ENCODE measurements at regions not wholly inside any gene's neighbourhood (a gene's known extent, or its start where the extent isn't known, plus 50 kb on each side); places are given as distances from the start of the nearest gene placed in this dataset.

- intact Hi-C loops (cut with DNase I; ENCODE audit: low total_unique reads) (no loop called here), in situ Hi-C loops (cut with MboI; ENCODE audit: low pct_ligation_motif_present in 1 of 4, low pct_unique_long_range_greater_than_20kb in 1 of 4, low sequenced_read_pairs in 3 of 4) (no loop called here)
- 77 to 91% methylated on average over 4 of the region's 4 CpGs for WGBS, 2 donors (ENCODE audit: low coverage in 1 of 2)
- no peak for DNase-seq
- no peak overlapping the region for H3K4me3 ChIP-seq
- H3K27ac ChIP-seq: no peak overlapping the region
- H3K36me3 ChIP-seq: no peaks in the 10 kb centered on the region
- TF ChIP-seq EP300 (IDR thresholded peaks at IDR 0.05; ENCODE audit: low read depth): no peak
- H3K27me3 ChIP-seq: no peaks in the 10 kb centered on the region
- no peaks in the 10 kb centered on the region for H3K9me3 ChIP-seq
- H3K4me1 ChIP-seq: peaks cover 0 to 3% (median 0%) of the 10 kb centered on the region in 4 donors
These were observed 165.3 kb downstream of the RNF152 start for GRCh38 chr18:61727241-61728193.

GRCh38 chr18:61724532-61724931 is 168.3 kb downstream of the RNF152 start:
- no peak overlapping the region for H3K27ac ChIP-seq
- WGBS, 2 donors (ENCODE audit: low coverage in 1 of 2): 85 to 92% methylated on average over 8 of the region's 8 CpGs
- in situ Hi-C loops (cut with MboI; ENCODE audit: low pct_ligation_motif_present in 1 of 4, low pct_unique_long_range_greater_than_20kb in 1 of 4, low sequenced_read_pairs in 3 of 4): no loop called here
- no peak overlapping the region for H3K4me3 ChIP-seq
- no peak for TF ChIP-seq CTCF (IDR thresholded peaks at IDR 0.05)
- no peak for TF ChIP-seq POLR2A (IDR thresholded peaks at IDR 0.05)
- no peak for TF ChIP-seq EP300 (IDR thresholded peaks at IDR 0.05; ENCODE audit: low read depth)
- TF ChIP-seq POLR2AphosphoS5 (IDR thresholded peaks at IDR 0.05): no peak
- DNase-seq: no peak
- no peaks in the 10 kb centered on the region for H3K4me1 ChIP-seq
- intact Hi-C loops (cut with DNase I; ENCODE audit: low total_unique reads): no loop called here
- H3K9me3 ChIP-seq: no peaks in the 10 kb centered on the region
- no peaks in the 10 kb centered on the region for H3K27me3 ChIP-seq
- no peaks in the 10 kb centered on the region for H3K36me3 ChIP-seq

DNA sequence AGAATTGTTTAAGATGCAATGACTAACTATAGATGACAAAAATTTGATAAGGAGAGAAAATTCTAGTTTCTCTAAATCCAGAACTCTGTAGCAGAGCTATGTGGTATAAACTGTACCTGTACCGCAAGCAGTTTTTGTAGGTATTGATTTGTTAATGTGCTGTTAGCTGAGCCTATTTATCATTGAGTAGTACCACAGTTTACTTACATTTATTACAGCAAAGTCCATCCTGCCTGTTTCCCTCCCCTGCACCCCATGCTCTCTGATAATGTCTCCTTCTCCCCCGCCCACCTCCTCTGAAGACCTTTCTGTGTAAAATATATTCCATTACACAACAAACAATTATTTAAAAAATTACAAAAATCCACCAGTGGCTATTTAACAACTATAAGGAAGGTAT is 170.6 kb downstream of the RNF152 start:
- 92 to 94% methylated on average over 2 of the region's 2 CpGs for WGBS, 2 donors (ENCODE audit: low coverage in 1 of 2)
- no peak for TF ChIP-seq POLR2A (IDR thresholded peaks at IDR 0.05)
- no peak for TF ChIP-seq POLR2AphosphoS5 (IDR thresholded peaks at IDR 0.05)
- TF ChIP-seq EP300 (IDR thresholded peaks at IDR 0.05; ENCODE audit: low read depth): no peak
- Histone ChIP-seq H3K4me1 (no peaks in the 10 kb centered on the region), H3K36me3 (no peaks in the 10 kb centered on the region), H3K27me3 (no peaks in the 10 kb centered on the region), H3K4me3 (no peak overlapping the region), H3K9me3 (no peaks in the 10 kb centered on the region), H3K27ac (no peak overlapping the region)
- in situ Hi-C loops (cut with MboI; ENCODE audit: low pct_ligation_motif_present in 1 of 4, low pct_unique_long_range_greater_than_20kb in 1 of 4, low sequenced_read_pairs in 3 of 4) (no loop called here), intact Hi-C loops (cut with DNase I; ENCODE audit: low total_unique reads) (no loop called here)
- DNase-seq: no peak

GRCh38 chr18:61720496-61720895 is 172.3 kb downstream of the RNF152 start:
- no peaks in the 10 kb centered on the region for H3K27me3 ChIP-seq
- no peak overlapping the region for H3K4me3 ChIP-seq
- no peak for DNase-seq
- no peaks in the 10 kb centered on the region for H3K4me1 ChIP-seq
- no peaks in the 10 kb centered on the region for H3K9me3 ChIP-seq
- in situ Hi-C loops (cut with MboI; ENCODE audit: low pct_ligation_motif_present in 1 of 4, low pct_unique_long_range_greater_than_20kb in 1 of 4, low sequenced_read_pairs in 3 of 4): no loop called here
- WGBS, 2 donors (ENCODE audit: low coverage in 1 of 2): 51 to 58% methylated on average over 4 to 5 of the region's 5 CpGs
- no peak for TF ChIP-seq CTCF (IDR thresholded peaks at IDR 0.05)
- TF ChIP-seq POLR2A (IDR thresholded peaks at IDR 0.05): no peak
- no peak for TF ChIP-seq EP300 (IDR thresholded peaks at IDR 0.05; ENCODE audit: low read depth)
- TF ChIP-seq POLR2AphosphoS5 (IDR thresholded peaks at IDR 0.05): no peak
- no peaks in the 10 kb centered on the region for H3K36me3 ChIP-seq
- intact Hi-C loops (cut with DNase I; ENCODE audit: low total_unique reads): no loop called here
- no peak overlapping the region for H3K27ac ChIP-seq

DNA sequence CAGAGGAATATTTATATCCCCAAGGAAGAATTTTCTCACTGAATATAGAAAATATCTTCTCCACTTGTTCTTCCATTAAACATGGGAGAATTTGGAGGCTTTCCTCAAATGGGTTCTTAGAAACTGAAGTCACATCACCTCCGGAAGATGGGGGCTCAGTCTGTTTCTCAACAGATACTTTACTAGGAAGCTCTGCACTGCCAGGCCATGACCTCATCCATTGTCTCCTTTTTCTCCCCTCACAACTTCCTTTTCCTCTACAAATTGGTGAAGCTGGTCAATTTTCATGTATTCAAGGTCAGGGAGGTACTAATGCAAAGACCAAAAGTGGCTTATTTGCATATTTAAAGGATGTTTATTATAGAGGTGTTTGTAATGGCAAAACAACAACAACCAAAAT is 173.1 kb downstream of the RNF152 start:
- WGBS, 2 donors (ENCODE audit: low coverage in 1 of 2): 50 to 92% methylated on average over 1 of the region's 1 CpG
- intact Hi-C loops (cut with DNase I; ENCODE audit: low total_unique reads) (no loop called here), in situ Hi-C loops (cut with MboI; ENCODE audit: low pct_ligation_motif_present in 1 of 4, low pct_unique_long_range_greater_than_20kb in 1 of 4, low sequenced_read_pairs in 3 of 4) (no loop called here)
- Histone ChIP-seq H3K4me1 (peaks cover 0 to 3% (median 0%) of the 10 kb centered on the region in 4 donors), H3K4me3 (no peak overlapping the region), H3K27me3 (no peaks in the 10 kb centered on the region), H3K27ac (no peak overlapping the region), H3K9me3 (no peaks in the 10 kb centered on the region), H3K36me3 (no peaks in the 10 kb centered on the region)
- no peak for TF ChIP-seq CTCF (IDR thresholded peaks at IDR 0.05)
- TF ChIP-seq POLR2AphosphoS5 (IDR thresholded peaks at IDR 0.05): no peak
- TF ChIP-seq EP300 (IDR thresholded peaks at IDR 0.05; ENCODE audit: low read depth): no peak
- TF ChIP-seq POLR2A (IDR thresholded peaks at IDR 0.05): no peak
- DNase-seq: no peak
